ENCODE measurements at regions not wholly inside any gene's neighbourhood (a gene's known extent, or its start where the extent isn't known, plus 50 kb on each side); places are given as distances from the start of the nearest gene placed in this dataset.
"Not testable (repeated sequence)": the region's sequence is repeated elsewhere in the genome, so short reads cannot be mapped to it uniquely, and the experiment has no call there.

GRCh38 chr18:67133669-67134068 lies 382.9 kb downstream of the DSEL start:
- Histone ChIP-seq H3K4me1 (ENCODE audit: control insufficient read depth in 2 of 2, insufficient read depth in 2 of 2, low read length in 2 of 2) (no peaks in the 10 kb centered on the region), H3K36me3 (ENCODE audit: control insufficient read depth in 2 of 2, insufficient read depth in 2 of 2, low read length in 2 of 2) (no peaks in the 10 kb centered on the region), H3K4me3 (ENCODE audit: low read length in 2 of 2) (no peak overlapping the region), H3K27ac (ENCODE audit: low read depth in 2 of 2, low read length in 2 of 2) (no peak overlapping the region), H3K9me3 (ENCODE audit: control insufficient read depth in 2 of 2, low read length in 2 of 2) (no peaks in the 10 kb centered on the region), H3K27me3 (ENCODE audit: control insufficient read depth in 2 of 2, insufficient read depth in 2 of 2, low read length in 2 of 2) (no peaks in the 10 kb centered on the region), H3K9ac (ENCODE audit: low read depth in 1 of 2, low read length in 2 of 2) (no peak overlapping the region)

GRCh38 chr18:67132919-67133318 lies 383.6 kb downstream of the DSEL start:
- no peak overlapping the region for H3K4me3 ChIP-seq (ENCODE audit: low read length in 2 of 2)
- no peaks in the 10 kb centered on the region for H3K9me3 ChIP-seq (ENCODE audit: control insufficient read depth in 2 of 2, low read length in 2 of 2)
- no peaks in the 10 kb centered on the region for H3K27me3 ChIP-seq (ENCODE audit: control insufficient read depth in 2 of 2, insufficient read depth in 2 of 2, low read length in 2 of 2)
- no peak overlapping the region for H3K27ac ChIP-seq (ENCODE audit: low read depth in 2 of 2, low read length in 2 of 2)
- no peaks in the 10 kb centered on the region for H3K4me1 ChIP-seq (ENCODE audit: control insufficient read depth in 2 of 2, insufficient read depth in 2 of 2, low read length in 2 of 2)
- H3K9ac ChIP-seq (ENCODE audit: low read depth in 1 of 2, low read length in 2 of 2): no peak overlapping the region
- H3K36me3 ChIP-seq (ENCODE audit: control insufficient read depth in 2 of 2, insufficient read depth in 2 of 2, low read length in 2 of 2): no peaks in the 10 kb centered on the region

- H3K4me1 ChIP-seq (ENCODE audit: control insufficient read depth in 2 of 2, insufficient read depth in 2 of 2, low read length in 2 of 2): no peaks in the 10 kb centered on the region
- no peak overlapping the region for H3K9ac ChIP-seq (ENCODE audit: low read depth in 1 of 2, low read length in 2 of 2)
- no peaks in the 10 kb centered on the region for H3K9me3 ChIP-seq (ENCODE audit: control insufficient read depth in 2 of 2, low read length in 2 of 2)
- no peak overlapping the region for H3K4me3 ChIP-seq (ENCODE audit: low read length in 2 of 2)
- no peaks in the 10 kb centered on the region for H3K27me3 ChIP-seq (ENCODE audit: control insufficient read depth in 2 of 2, insufficient read depth in 2 of 2, low read length in 2 of 2)
- H3K36me3 ChIP-seq (ENCODE audit: control insufficient read depth in 2 of 2, insufficient read depth in 2 of 2, low read length in 2 of 2): no peaks in the 10 kb centered on the region
- no peak overlapping the region for H3K27ac ChIP-seq (ENCODE audit: low read depth in 2 of 2, low read length in 2 of 2)
Observed at GRCh38 chr18:67131498-67131897, 385.0 kb downstream of the DSEL start.

GRCh38 chr18:67126751-67127150 lies 389.8 kb downstream of the DSEL start:
- H3K27ac ChIP-seq (ENCODE audit: low read depth in 2 of 2, low read length in 2 of 2); H3K27me3 ChIP-seq (ENCODE audit: control insufficient read depth in 2 of 2, insufficient read depth in 2 of 2, low read length in 2 of 2): not testable (repeated sequence)

GRCh38 chr18:67123901-67124300 lies 392.6 kb downstream of the DSEL start:
- Histone ChIP-seq H3K4me1 (ENCODE audit: control insufficient read depth in 2 of 2, insufficient read depth in 2 of 2, low read length in 2 of 2) (no peaks in the 10 kb centered on the region), H3K9me3 (ENCODE audit: control insufficient read depth in 2 of 2, low read length in 2 of 2) (no peaks in the 10 kb centered on the region), H3K4me3 (ENCODE audit: low read length in 2 of 2) (no peak overlapping the region), H3K36me3 (ENCODE audit: control insufficient read depth in 2 of 2, insufficient read depth in 2 of 2, low read length in 2 of 2) (no peaks in the 10 kb centered on the region), H3K9ac (ENCODE audit: low read depth in 1 of 2, low read length in 2 of 2) (no peak overlapping the region), H3K27ac (ENCODE audit: low read depth in 2 of 2, low read length in 2 of 2) (no peak overlapping the region), H3K27me3 (ENCODE audit: control insufficient read depth in 2 of 2, insufficient read depth in 2 of 2, low read length in 2 of 2) (no peaks in the 10 kb centered on the region)

More at GRCh38 chr18:67126751-67127150, 389.8 kb downstream of the DSEL start:
- H3K4me1 ChIP-seq (ENCODE audit: control insufficient read depth in 2 of 2, insufficient read depth in 2 of 2, low read length in 2 of 2); H3K9me3 ChIP-seq (ENCODE audit: control insufficient read depth in 2 of 2, low read length in 2 of 2); H3K9ac ChIP-seq (ENCODE audit: low read depth in 1 of 2, low read length in 2 of 2); H3K36me3 ChIP-seq (ENCODE audit: control insufficient read depth in 2 of 2, insufficient read depth in 2 of 2, low read length in 2 of 2); H3K4me3 ChIP-seq (ENCODE audit: low read length in 2 of 2): not testable (repeated sequence)

GRCh38 chr18:67117804-67118203 lies 398.7 kb downstream of the DSEL start:
- Histone ChIP-seq H3K9me3 (ENCODE audit: control insufficient read depth in 2 of 2, low read length in 2 of 2) (no peaks in the 10 kb centered on the region), H3K27me3 (ENCODE audit: control insufficient read depth in 2 of 2, insufficient read depth in 2 of 2, low read length in 2 of 2) (no peaks in the 10 kb centered on the region), H3K4me1 (ENCODE audit: control insufficient read depth in 2 of 2, insufficient read depth in 2 of 2, low read length in 2 of 2) (no peaks in the 10 kb centered on the region), H3K4me3 (ENCODE audit: low read length in 2 of 2) (no peak overlapping the region), H3K27ac (ENCODE audit: low read depth in 2 of 2, low read length in 2 of 2) (no peak overlapping the region), H3K36me3 (ENCODE audit: control insufficient read depth in 2 of 2, insufficient read depth in 2 of 2, low read length in 2 of 2) (no peaks in the 10 kb centered on the region), H3K9ac (ENCODE audit: low read depth in 1 of 2, low read length in 2 of 2) (no peak overlapping the region)

- Histone ChIP-seq H3K4me1 (ENCODE audit: control insufficient read depth in 2 of 2, insufficient read depth in 2 of 2, low read length in 2 of 2) (no peaks in the 10 kb centered on the region), H3K4me3 (ENCODE audit: low read length in 2 of 2) (no peak overlapping the region), H3K36me3 (ENCODE audit: control insufficient read depth in 2 of 2, insufficient read depth in 2 of 2, low read length in 2 of 2) (no peaks in the 10 kb centered on the region), H3K27me3 (ENCODE audit: control insufficient read depth in 2 of 2, insufficient read depth in 2 of 2, low read length in 2 of 2) (no peaks in the 10 kb centered on the region), H3K9me3 (ENCODE audit: control insufficient read depth in 2 of 2, low read length in 2 of 2) (no peaks in the 10 kb centered on the region), H3K27ac (ENCODE audit: low read depth in 2 of 2, low read length in 2 of 2) (no peak overlapping the region), H3K9ac (ENCODE audit: low read depth in 1 of 2, low read length in 2 of 2) (no peak overlapping the region)
Observed at GRCh38 chr18:67109535-67109934, 407.0 kb downstream of the DSEL start.

- Histone ChIP-seq H3K4me3 (ENCODE audit: low read length in 2 of 2) (no peak overlapping the region), H3K27me3 (ENCODE audit: control insufficient read depth in 2 of 2, insufficient read depth in 2 of 2, low read length in 2 of 2) (no peaks in the 10 kb centered on the region), H3K27ac (ENCODE audit: low read depth in 2 of 2, low read length in 2 of 2) (no peak overlapping the region), H3K4me1 (ENCODE audit: control insufficient read depth in 2 of 2, insufficient read depth in 2 of 2, low read length in 2 of 2) (no peaks in the 10 kb centered on the region), H3K9ac (ENCODE audit: low read depth in 1 of 2, low read length in 2 of 2) (no peak overlapping the region), H3K36me3 (ENCODE audit: control insufficient read depth in 2 of 2, insufficient read depth in 2 of 2, low read length in 2 of 2) (no peaks in the 10 kb centered on the region), H3K9me3 (ENCODE audit: control insufficient read depth in 2 of 2, low read length in 2 of 2) (no peaks in the 10 kb centered on the region)
Observed at GRCh38 chr18:67108894-67109293, 407.6 kb downstream of the DSEL start.

- no peaks in the 10 kb centered on the region for H3K36me3 ChIP-seq (ENCODE audit: control insufficient read depth in 2 of 2, insufficient read depth in 2 of 2, low read length in 2 of 2)
- H3K9ac ChIP-seq (ENCODE audit: low read depth in 1 of 2, low read length in 2 of 2): no peak overlapping the region
- no peaks in the 10 kb centered on the region for H3K9me3 ChIP-seq (ENCODE audit: control insufficient read depth in 2 of 2, low read length in 2 of 2)
- no peaks in the 10 kb centered on the region for H3K27me3 ChIP-seq (ENCODE audit: control insufficient read depth in 2 of 2, insufficient read depth in 2 of 2, low read length in 2 of 2)
- H3K4me3 ChIP-seq (ENCODE audit: low read length in 2 of 2): no peak overlapping the region
- no peaks in the 10 kb centered on the region for H3K4me1 ChIP-seq (ENCODE audit: control insufficient read depth in 2 of 2, insufficient read depth in 2 of 2, low read length in 2 of 2)
- H3K27ac ChIP-seq (ENCODE audit: low read depth in 2 of 2, low read length in 2 of 2): no peak overlapping the region
Observed at GRCh38 chr18:67104700-67105284, 411.7 kb downstream of the DSEL start.

GRCh38 chr18:67094123-67094522 lies 422.4 kb downstream of the DSEL start:
- no peaks in the 10 kb centered on the region for H3K4me1 ChIP-seq (ENCODE audit: control insufficient read depth in 2 of 2, insufficient read depth in 2 of 2, low read length in 2 of 2)
- H3K36me3 ChIP-seq (ENCODE audit: control insufficient read depth in 2 of 2, insufficient read depth in 2 of 2, low read length in 2 of 2): no peaks in the 10 kb centered on the region
- no peak overlapping the region for H3K27ac ChIP-seq (ENCODE audit: low read depth in 2 of 2, low read length in 2 of 2)
- no peak overlapping the region for H3K4me3 ChIP-seq (ENCODE audit: low read length in 2 of 2)
- no peak overlapping the region for H3K9ac ChIP-seq (ENCODE audit: low read depth in 1 of 2, low read length in 2 of 2)
- H3K9me3 ChIP-seq (ENCODE audit: control insufficient read depth in 2 of 2, low read length in 2 of 2): no peaks in the 10 kb centered on the region
- no peaks in the 10 kb centered on the region for H3K27me3 ChIP-seq (ENCODE audit: control insufficient read depth in 2 of 2, insufficient read depth in 2 of 2, low read length in 2 of 2)

- Histone ChIP-seq H3K9me3 (ENCODE audit: control insufficient read depth in 2 of 2, low read length in 2 of 2) (no peaks in the 10 kb centered on the region), H3K27me3 (ENCODE audit: control insufficient read depth in 2 of 2, insufficient read depth in 2 of 2, low read length in 2 of 2) (no peaks in the 10 kb centered on the region), H3K9ac (ENCODE audit: low read depth in 1 of 2, low read length in 2 of 2) (no peak overlapping the region), H3K4me3 (ENCODE audit: low read length in 2 of 2) (no peak overlapping the region), H3K4me1 (ENCODE audit: control insufficient read depth in 2 of 2, insufficient read depth in 2 of 2, low read length in 2 of 2) (no peaks in the 10 kb centered on the region), H3K36me3 (ENCODE audit: control insufficient read depth in 2 of 2, insufficient read depth in 2 of 2, low read length in 2 of 2) (no peaks in the 10 kb centered on the region), H3K27ac (ENCODE audit: low read depth in 2 of 2, low read length in 2 of 2) (no peak overlapping the region)
Observed at GRCh38 chr18:67092141-67092540, 424.4 kb downstream of the DSEL start.

Data from mucosa of rectum (tissue), 2 donors.